ENCODE measurements at regions not wholly inside any gene's neighbourhood (a gene's known extent, or its start where the extent isn't known, plus 50 kb on each side); places are given as distances from the start of the nearest gene placed in this dataset.

- 86% methylated on average over 4 of the region's 4 CpGs for WGBS
These were observed 967.8 kb upstream of the NCAM2 start for GRCh38 chr21:20030390-20030789.

GRCh38 chr21:20031807-20032206 is 966.4 kb upstream of the NCAM2 start:
- no peaks in the 10 kb centered on the region for H3K4me1 ChIP-seq (ENCODE audit: control insufficient read depth, insufficient read depth, low read depth, low read length)
- no peak overlapping the region for H3K23ac ChIP-seq (ENCODE audit: low read length in 2 of 2)
- H2BK15ac ChIP-seq (ENCODE audit: low read depth, poor library complexity, severe bottlenecking), result no peak overlapping the region
- no peaks in the 10 kb centered on the region for H3K27me3 ChIP-seq (ENCODE audit: control insufficient read depth in 1 of 2, insufficient read depth in 1 of 2, low read length in 2 of 2)
- no peak overlapping the region for H3K14ac ChIP-seq (ENCODE audit: low read length in 2 of 2)
- no peak overlapping the region for H3K9ac ChIP-seq (ENCODE audit: low read length)
- H4K8ac ChIP-seq (ENCODE audit: low read length), result no peak overlapping the region
- no peaks in the 10 kb centered on the region for H3K36me3 ChIP-seq (ENCODE audit: control insufficient read depth in 1 of 2, insufficient read depth in 2 of 2, low read depth in 1 of 2, low read length in 2 of 2)
- no peak overlapping the region for H2BK120ac ChIP-seq (ENCODE audit: low read depth, low read length)
- DNase-seq, result no peak
- no peak overlapping the region for H2AK5ac ChIP-seq (ENCODE audit: low read length, severe bottlenecking)
- H3K4ac ChIP-seq (ENCODE audit: low read depth in 1 of 2, low read length in 2 of 2), result no peak overlapping the region
- no peak overlapping the region for H2BK12ac ChIP-seq (ENCODE audit: low read length in 2 of 2)
- H3K79me1 ChIP-seq (replicated peaks; ENCODE audit: low read length, poor library complexity, severe bottlenecking), result no peaks in the 10 kb centered on the region
- no peak overlapping the region for H2AFZ ChIP-seq (ENCODE audit: low read depth, low read length)
- H2BK5ac ChIP-seq (ENCODE audit: low read depth, low read length, poor library complexity, severe bottlenecking), result no peak overlapping the region
- H3K4me2 ChIP-seq (ENCODE audit: low read length, poor library complexity, severe bottlenecking), result no peak overlapping the region
- H4K91ac ChIP-seq (ENCODE audit: low read length), result no peak overlapping the region
- no peak overlapping the region for H3K18ac ChIP-seq (ENCODE audit: low read depth in 1 of 2, low read length in 2 of 2)
- H3K4me3 ChIP-seq (ENCODE audit: insufficient read depth in 1 of 2, low read depth in 1 of 2, low read length in 2 of 2), result no peak overlapping the region
- H3K9me3 ChIP-seq (ENCODE audit: control insufficient read depth, low read length), result no peaks in the 10 kb centered on the region
- no peak overlapping the region for H3K27ac ChIP-seq (ENCODE audit: low read length, poor library complexity, severe bottlenecking)
- WGBS, result 66% methylated on average over 4 of the region's 4 CpGs

More at GRCh38 chr21:20030390-20030789, 967.8 kb upstream of the NCAM2 start:
- H2BK5ac ChIP-seq (ENCODE audit: low read depth, low read length, poor library complexity, severe bottlenecking), result no peak overlapping the region
- no peak overlapping the region for H3K27ac ChIP-seq (ENCODE audit: low read length, poor library complexity, severe bottlenecking)
- H2BK120ac ChIP-seq (ENCODE audit: low read depth, low read length), result no peak overlapping the region
- no peak overlapping the region for H2BK15ac ChIP-seq (ENCODE audit: low read depth, poor library complexity, severe bottlenecking)
- no peak overlapping the region for H3K4me2 ChIP-seq (ENCODE audit: low read length, poor library complexity, severe bottlenecking)
- no peak overlapping the region for H2AK5ac ChIP-seq (ENCODE audit: low read length, severe bottlenecking)
- no peaks in the 10 kb centered on the region for H3K79me1 ChIP-seq (replicated peaks; ENCODE audit: low read length, poor library complexity, severe bottlenecking)
- no peaks in the 10 kb centered on the region for H3K36me3 ChIP-seq (ENCODE audit: control insufficient read depth in 1 of 2, insufficient read depth in 2 of 2, low read depth in 1 of 2, low read length in 2 of 2)
- H3K4me3 ChIP-seq (ENCODE audit: insufficient read depth in 1 of 2, low read depth in 1 of 2, low read length in 2 of 2), result no peak overlapping the region
- no peaks in the 10 kb centered on the region for H3K4me1 ChIP-seq (ENCODE audit: control insufficient read depth, insufficient read depth, low read depth, low read length)
- H3K23ac ChIP-seq (ENCODE audit: low read length in 2 of 2), result no peak overlapping the region
- no peak overlapping the region for H3K9ac ChIP-seq (ENCODE audit: low read length)
- H4K8ac ChIP-seq (ENCODE audit: low read length), result no peak overlapping the region
- no peak overlapping the region for H3K18ac ChIP-seq (ENCODE audit: low read depth in 1 of 2, low read length in 2 of 2)
- H3K14ac ChIP-seq (ENCODE audit: low read length in 2 of 2), result no peak overlapping the region
- H2AFZ ChIP-seq (ENCODE audit: low read depth, low read length), result no peak overlapping the region
- no peak for DNase-seq
- no peak overlapping the region for H2BK12ac ChIP-seq (ENCODE audit: low read length in 2 of 2)
- no peak overlapping the region for H3K4ac ChIP-seq (ENCODE audit: low read depth in 1 of 2, low read length in 2 of 2)
- H4K91ac ChIP-seq (ENCODE audit: low read length), result no peak overlapping the region
- no peaks in the 10 kb centered on the region for H3K27me3 ChIP-seq (ENCODE audit: control insufficient read depth in 1 of 2, insufficient read depth in 1 of 2, low read length in 2 of 2)
- H3K9me3 ChIP-seq (ENCODE audit: control insufficient read depth, low read length), result no peaks in the 10 kb centered on the region

GRCh38 chr21:20040768-20041167 is 957.4 kb upstream of the NCAM2 start:
- Histone ChIP-seq H3K4me2 (ENCODE audit: low read length, poor library complexity, severe bottlenecking) (no peak overlapping the region), H3K27ac (ENCODE audit: low read length, poor library complexity, severe bottlenecking) (no peak overlapping the region), H3K4me1 (ENCODE audit: control insufficient read depth, insufficient read depth, low read depth, low read length) (no peaks in the 10 kb centered on the region), H2BK12ac (ENCODE audit: low read length in 2 of 2) (no peak overlapping the region), H3K79me1 (replicated peaks; ENCODE audit: low read length, poor library complexity, severe bottlenecking) (no peaks in the 10 kb centered on the region), H2AK5ac (ENCODE audit: low read length, severe bottlenecking) (no peak overlapping the region), H2BK120ac (ENCODE audit: low read depth, low read length) (no peak overlapping the region), H3K9ac (ENCODE audit: low read length) (no peak overlapping the region), H3K4ac (ENCODE audit: low read depth in 1 of 2, low read length in 2 of 2) (no peak overlapping the region), H4K91ac (ENCODE audit: low read length) (no peak overlapping the region), H3K27me3 (ENCODE audit: control insufficient read depth in 1 of 2, insufficient read depth in 1 of 2, low read length in 2 of 2) (no peaks in the 10 kb centered on the region), H4K8ac (ENCODE audit: low read length) (no peak overlapping the region), H2BK5ac (ENCODE audit: low read depth, low read length, poor library complexity, severe bottlenecking) (no peak overlapping the region), H2BK15ac (ENCODE audit: low read depth, poor library complexity, severe bottlenecking) (no peak overlapping the region), H3K36me3 (ENCODE audit: control insufficient read depth in 1 of 2, insufficient read depth in 2 of 2, low read depth in 1 of 2, low read length in 2 of 2) (no peaks in the 10 kb centered on the region), H3K14ac (ENCODE audit: low read length in 2 of 2) (no peak overlapping the region), H3K23ac (ENCODE audit: low read length in 2 of 2) (no peak overlapping the region), H3K18ac (ENCODE audit: low read depth in 1 of 2, low read length in 2 of 2) (no peak overlapping the region), H3K4me3 (ENCODE audit: insufficient read depth in 1 of 2, low read depth in 1 of 2, low read length in 2 of 2) (no peak overlapping the region), H2AFZ (ENCODE audit: low read depth, low read length) (no peak overlapping the region), H3K9me3 (ENCODE audit: control insufficient read depth, low read length) (peaks cover 4% of the 10 kb centered on the region)
- WGBS, result no CpG with 5 or more reads among the region's 2 CpGs
- peak; percentile 10 for DNase-seq

GRCh38 chr21:20045197-20045596 is 953.0 kb upstream of the NCAM2 start:
- Histone ChIP-seq H3K4me3 (ENCODE audit: insufficient read depth in 1 of 2, low read depth in 1 of 2, low read length in 2 of 2) (no peak overlapping the region), H2AFZ (ENCODE audit: low read depth, low read length) (no peak overlapping the region), H2BK5ac (ENCODE audit: low read depth, low read length, poor library complexity, severe bottlenecking) (no peak overlapping the region), H3K36me3 (ENCODE audit: control insufficient read depth in 1 of 2, insufficient read depth in 2 of 2, low read depth in 1 of 2, low read length in 2 of 2) (no peaks in the 10 kb centered on the region), H3K14ac (ENCODE audit: low read length in 2 of 2) (no peak overlapping the region), H3K23ac (ENCODE audit: low read length in 2 of 2) (no peak overlapping the region), H3K4ac (ENCODE audit: low read depth in 1 of 2, low read length in 2 of 2) (no peak overlapping the region), H2BK15ac (ENCODE audit: low read depth, poor library complexity, severe bottlenecking) (no peak overlapping the region), H3K27ac (ENCODE audit: low read length, poor library complexity, severe bottlenecking) (no peak overlapping the region), H3K4me2 (ENCODE audit: low read length, poor library complexity, severe bottlenecking) (no peak overlapping the region), H2BK120ac (ENCODE audit: low read depth, low read length) (no peak overlapping the region), H3K9ac (ENCODE audit: low read length) (no peak overlapping the region), H3K18ac (ENCODE audit: low read depth in 1 of 2, low read length in 2 of 2) (no peak overlapping the region), H4K91ac (ENCODE audit: low read length) (no peak overlapping the region), H3K27me3 (ENCODE audit: control insufficient read depth in 1 of 2, insufficient read depth in 1 of 2, low read length in 2 of 2) (no peaks in the 10 kb centered on the region), H3K9me3 (ENCODE audit: control insufficient read depth, low read length) (peaks cover 5% of the 10 kb centered on the region), H2AK5ac (ENCODE audit: low read length, severe bottlenecking) (no peak overlapping the region), H4K8ac (ENCODE audit: low read length) (no peak overlapping the region), H2BK12ac (ENCODE audit: low read length in 2 of 2) (no peak overlapping the region), H3K4me1 (ENCODE audit: control insufficient read depth, insufficient read depth, low read depth, low read length) (no peaks in the 10 kb centered on the region), H3K79me1 (replicated peaks; ENCODE audit: low read length, poor library complexity, severe bottlenecking) (no peaks in the 10 kb centered on the region)
- DNase-seq, result no peak
- 86% methylated on average over 5 of the region's 5 CpGs for WGBS

Measured in mesenchymal stem cell (in vitro differentiated cells and primary cell).